ENCODE measurements at regions not wholly inside any gene's neighbourhood (a gene's known extent, or its start where the extent isn't known, plus 50 kb on each side); places are given as distances from the start of the nearest gene placed in this dataset.

DNA sequence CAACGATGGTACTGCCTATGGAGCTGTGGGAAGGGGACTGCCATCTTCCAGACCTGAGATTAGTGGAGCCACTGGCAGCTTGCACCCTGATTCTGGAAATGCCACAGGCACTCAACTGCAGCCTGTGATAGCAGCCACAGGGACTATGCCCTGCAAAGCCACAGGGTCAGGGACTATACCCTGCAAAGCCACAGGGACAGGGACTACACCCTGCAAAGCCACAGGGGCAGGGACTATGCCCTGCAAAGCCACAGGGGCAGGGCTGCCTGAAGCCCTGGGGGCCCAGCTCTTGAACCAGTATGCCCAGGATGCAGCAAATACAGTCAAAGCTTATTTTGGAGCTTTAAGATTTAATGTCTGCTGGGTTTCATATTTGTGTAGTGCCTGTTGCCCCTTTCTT lies 346.6 kb downstream of the C6orf118 start:
- TF ChIP-seq, protein P1, sequence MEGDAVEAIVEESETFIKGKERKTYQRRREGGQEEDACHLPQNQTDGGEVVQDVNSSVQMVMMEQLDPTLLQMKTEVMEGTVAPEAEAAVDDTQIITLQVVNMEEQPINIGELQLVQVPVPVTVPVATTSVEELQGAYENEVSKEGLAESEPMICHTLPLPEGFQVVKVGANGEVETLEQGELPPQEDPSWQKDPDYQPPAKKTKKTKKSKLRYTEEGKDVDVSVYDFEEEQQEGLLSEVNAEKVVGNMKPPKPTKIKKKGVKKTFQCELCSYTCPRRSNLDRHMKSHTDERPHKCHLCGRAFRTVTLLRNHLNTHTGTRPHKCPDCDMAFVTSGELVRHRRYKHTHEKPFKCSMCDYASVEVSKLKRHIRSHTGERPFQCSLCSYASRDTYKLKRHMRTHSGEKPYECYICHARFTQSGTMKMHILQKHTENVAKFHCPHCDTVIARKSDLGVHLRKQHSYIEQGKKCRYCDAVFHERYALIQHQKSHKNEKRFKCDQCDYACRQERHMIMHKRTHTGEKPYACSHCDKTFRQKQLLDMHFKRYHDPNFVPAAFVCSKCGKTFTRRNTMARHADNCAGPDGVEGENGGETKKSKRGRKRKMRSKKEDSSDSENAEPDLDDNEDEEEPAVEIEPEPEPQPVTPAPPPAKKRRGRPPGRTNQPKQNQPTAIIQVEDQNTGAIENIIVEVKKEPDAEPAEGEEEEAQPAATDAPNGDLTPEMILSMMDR (optimal IDR thresholded peaks at IDR 0.05 in 1 of 3, IDR thresholded peaks at IDR 0.05 in 1 of 3, conservative IDR thresholded peaks at IDR 0.05 in 1 of 3; ENCODE audit: extremely low read depth in 1 of 3, insufficient read depth in 2 of 3, low read length in 3 of 3): no peak
- TF ChIP-seq EZH2 (IDR thresholded peaks at IDR 0.05; ENCODE audit: low read length): no peak

Data from keratinocyte (primary cell).